ENCODE measurements at regions not wholly inside any gene's neighbourhood (a gene's known extent, or its start where the extent isn't known, plus 50 kb on each side); places are given as distances from the start of the nearest gene placed in this dataset.

DNA sequence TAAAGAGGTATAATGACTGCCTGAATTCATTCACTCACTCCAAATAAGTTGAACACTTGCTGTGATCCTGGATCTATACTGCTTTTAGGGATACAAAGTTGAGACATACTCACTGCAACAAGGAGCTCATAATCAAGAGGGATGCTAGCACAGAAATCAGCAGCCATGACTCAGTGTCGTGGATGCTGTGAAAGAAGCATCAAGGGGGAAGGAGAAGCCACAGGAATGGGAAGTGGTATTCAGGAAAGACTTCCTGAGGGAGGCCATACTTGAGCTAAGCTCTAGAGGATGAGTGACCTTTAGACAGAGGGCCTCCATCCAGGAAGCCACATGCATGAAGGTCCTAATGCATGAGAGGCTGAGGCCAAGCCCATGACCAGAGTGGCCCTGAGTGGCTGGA, 245.7 kb upstream of the RORA start:
- no peaks in the 10 kb centered on the region for H3K4me1 ChIP-seq (replicated peaks)
- TF ChIP-seq CTCF (IDR thresholded peaks at IDR 0.05) (no peak), POLR2AphosphoS5 (IDR thresholded peaks at IDR 0.05) (no peak), POLR2A (IDR thresholded peaks at IDR 0.05) (no peak)
- intact Hi-C loops (cut with DNase I), result no loop called here
- no peaks in the 10 kb centered on the region for H3K9me3 ChIP-seq
- no peak for DNase-seq (ENCODE audit: low spot score)
- no peaks in the 10 kb centered on the region for H3K27me3 ChIP-seq (replicated peaks; ENCODE audit: insufficient read depth)
- H3K36me3 ChIP-seq, result no peaks in the 10 kb centered on the region
- 83% methylated on average over 1 of the region's 1 CpG for WGBS
- H3K27ac ChIP-seq, result no peak overlapping the region
- no peak overlapping the region for H3K4me3 ChIP-seq

DNA sequence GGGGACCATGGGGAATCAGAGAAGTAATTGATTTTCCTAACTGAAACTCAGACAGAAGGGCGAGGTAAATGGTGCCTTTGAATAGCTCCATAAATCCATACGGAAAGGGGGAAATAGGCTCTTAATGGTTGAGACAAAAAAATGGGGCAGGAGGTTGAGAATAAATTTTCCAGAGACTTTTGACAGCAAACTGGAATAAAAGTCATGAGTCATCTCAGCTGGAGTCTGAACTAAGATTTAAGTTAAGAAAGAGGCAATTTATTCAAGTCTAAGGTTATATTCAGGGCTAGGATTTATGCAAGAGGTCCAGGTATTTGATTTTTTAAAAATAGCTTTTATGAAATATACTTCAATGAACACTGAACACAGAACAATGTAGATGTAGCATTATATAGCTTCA, 238.7 kb upstream of the RORA start:
- Histone ChIP-seq H3K4me3 (no peak overlapping the region), H3K27ac (no peak overlapping the region), H3K27me3 (replicated peaks; ENCODE audit: insufficient read depth) (no peaks in the 10 kb centered on the region), H3K9me3 (no peaks in the 10 kb centered on the region), H3K36me3 (no peaks in the 10 kb centered on the region), H3K4me1 (replicated peaks) (no peaks in the 10 kb centered on the region)
- WGBS, result 62% methylated on average over 2 of the region's 2 CpGs
- TF ChIP-seq POLR2A (IDR thresholded peaks at IDR 0.05) (no peak), CTCF (IDR thresholded peaks at IDR 0.05) (no peak), POLR2AphosphoS5 (IDR thresholded peaks at IDR 0.05) (no peak)
- intact Hi-C loops (cut with DNase I), result no loop called here
- no peak for DNase-seq (ENCODE audit: low spot score)

GRCh38 chr15:61459785-61460707, 230.9 kb upstream of the RORA start:
- Histone ChIP-seq H3K36me3 (no peaks in the 10 kb centered on the region), H3K27me3 (replicated peaks; ENCODE audit: insufficient read depth) (no peaks in the 10 kb centered on the region), H3K27ac (no peak overlapping the region), H3K4me3 (no peak overlapping the region), H3K4me1 (replicated peaks) (no peaks in the 10 kb centered on the region), H3K9me3 (no peaks in the 10 kb centered on the region)
- no peak for DNase-seq (ENCODE audit: low spot score)
- intact Hi-C loops (cut with DNase I), result no loop called here
- no peak for TF ChIP-seq POLR2AphosphoS5 (IDR thresholded peaks at IDR 0.05)
- no peak for TF ChIP-seq POLR2A (IDR thresholded peaks at IDR 0.05)
- no peak for TF ChIP-seq CTCF (IDR thresholded peaks at IDR 0.05)
- WGBS, result 29% methylated on average over 9 of the region's 9 CpGs

- H3K27ac ChIP-seq, result no peak overlapping the region
- no peaks in the 10 kb centered on the region for H3K27me3 ChIP-seq (replicated peaks; ENCODE audit: insufficient read depth)
- 92% methylated on average over 4 of the region's 4 CpGs for WGBS
- TF ChIP-seq POLR2AphosphoS5 (IDR thresholded peaks at IDR 0.05) (no peak), POLR2A (IDR thresholded peaks at IDR 0.05) (no peak), CTCF (IDR thresholded peaks at IDR 0.05) (no peak)
- no peaks in the 10 kb centered on the region for H3K36me3 ChIP-seq
- H3K4me1 ChIP-seq (replicated peaks), result no peaks in the 10 kb centered on the region
- intact Hi-C loops (cut with DNase I), result no loop called here
- no peak overlapping the region for H3K4me3 ChIP-seq
- DNase-seq (ENCODE audit: low spot score), result no peak
- no peaks in the 10 kb centered on the region for H3K9me3 ChIP-seq
Measured at GRCh38 chr15:61457050-61457733, 228.1 kb upstream of the RORA start.
